KBM-7 (cell line): ENCODE measurements at regions not wholly inside any gene's neighbourhood (a gene's known extent, or its start where the extent isn't known, plus 50 kb on each side); places are given as distances from the start of the nearest gene placed in this dataset.
"Not testable (repeated sequence)": the region's sequence is repeated elsewhere in the genome, so short reads cannot be mapped to it uniquely, and the experiment has no call there.

Source experiments
- DNase-seq: peaks from one replicate; pipeline ENCODE4 v3.0.0-alpha.2; 2015
- in situ Hi-C: fragments of 300-500 bp; cut with MboI; formaldehyde crosslinking; loops from 2 replicates; pipeline ENCODE4 v1.14.3; 2020; ENCODE audit warnings: low sequenced_read_pairs, low pct_unique_long_range_greater_than_20kb, mixed read lengths

DNA sequence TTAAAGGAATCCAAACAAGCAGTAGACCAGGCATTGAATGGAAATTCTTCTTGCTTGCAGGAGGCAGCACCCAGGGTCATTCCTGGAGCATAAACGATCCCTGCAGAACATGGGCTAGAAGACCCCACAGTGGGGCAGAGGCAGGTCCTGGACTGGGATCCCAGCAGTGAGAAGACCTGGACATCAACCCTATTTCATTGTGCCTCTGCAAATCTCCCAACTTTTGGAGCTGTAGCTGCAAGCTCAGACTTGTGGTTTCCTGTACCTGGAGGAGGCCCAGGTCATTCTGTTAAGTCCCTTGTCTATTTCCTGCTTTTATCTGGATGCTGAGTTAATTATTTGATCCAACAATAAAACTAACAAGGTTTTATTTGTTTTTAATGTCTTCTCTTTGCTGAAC is 61.7 kb downstream of the CALM1 start:
- DNase-seq, result no peak
- in situ Hi-C loops, result no loop called here

DNA sequence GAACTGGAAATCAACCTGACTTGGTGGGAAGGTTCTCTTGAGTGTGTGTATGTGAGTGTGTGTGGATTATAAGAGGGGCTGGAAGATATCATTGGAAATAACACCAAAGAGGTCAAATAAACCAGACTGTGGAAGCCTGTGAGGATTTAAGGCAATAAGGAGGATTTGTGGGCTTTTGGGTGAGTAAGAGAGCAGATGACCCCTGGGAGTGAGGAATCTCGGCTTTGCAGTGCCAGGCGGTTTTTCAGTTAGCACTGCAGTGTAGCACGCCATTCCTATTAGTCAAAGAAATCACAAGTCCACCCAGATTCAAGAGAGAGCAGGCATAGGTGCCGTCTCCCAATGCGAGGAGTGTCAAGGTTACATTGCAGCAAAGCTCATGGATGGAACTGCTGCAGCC is 63.3 kb downstream of the CALM1 start:
- in situ Hi-C loops, result no loop called here
- no peak for DNase-seq

DNA sequence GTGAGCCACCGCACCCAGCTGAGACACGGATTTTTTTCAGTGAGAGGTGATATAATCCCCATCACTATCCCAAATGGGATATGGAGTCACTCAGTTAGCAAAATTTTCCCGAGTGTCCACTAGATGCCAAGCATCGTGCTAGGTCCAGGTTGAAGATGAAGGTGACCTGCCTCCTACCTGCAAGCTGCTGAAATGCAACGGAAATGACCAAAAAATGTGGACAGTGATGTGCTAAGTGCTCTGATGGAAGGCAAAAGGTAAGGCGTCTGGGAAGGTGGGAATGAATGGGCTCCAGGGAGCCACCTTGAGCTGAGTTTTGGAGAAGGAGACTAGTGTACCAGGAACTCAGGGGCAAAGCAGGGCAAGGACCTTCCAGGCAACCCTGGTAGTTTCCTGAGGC is 64.6 kb downstream of the CALM1 start:
- DNase-seq, result no peak
- in situ Hi-C loops, result no loop called here

GRCh38 chr14:90464481-90464880 is 67.7 kb downstream of the CALM1 start:
- no peak for DNase-seq
- in situ Hi-C loops, result no loop called here

DNA sequence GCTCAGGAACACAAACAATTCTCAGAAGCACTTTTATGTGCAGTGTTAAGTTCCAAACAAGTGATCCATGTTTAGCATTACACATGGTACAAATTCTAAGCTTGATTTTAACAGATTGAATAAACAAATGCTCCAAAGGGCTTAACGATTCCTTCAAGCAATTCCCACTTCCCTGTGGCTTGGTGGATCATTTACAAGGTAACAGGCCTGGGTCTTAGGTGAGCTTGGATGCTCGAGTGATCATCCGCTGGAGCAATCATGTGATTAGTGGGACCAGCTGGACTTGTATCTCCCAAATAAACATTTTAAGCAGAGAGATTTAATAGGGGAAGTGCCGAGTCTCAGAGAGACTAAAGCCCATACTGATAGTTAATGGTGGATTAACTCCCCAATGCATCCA is 70.7 kb downstream of the CALM1 start:
- no peak for DNase-seq
- in situ Hi-C loops, result no loop called here

DNA sequence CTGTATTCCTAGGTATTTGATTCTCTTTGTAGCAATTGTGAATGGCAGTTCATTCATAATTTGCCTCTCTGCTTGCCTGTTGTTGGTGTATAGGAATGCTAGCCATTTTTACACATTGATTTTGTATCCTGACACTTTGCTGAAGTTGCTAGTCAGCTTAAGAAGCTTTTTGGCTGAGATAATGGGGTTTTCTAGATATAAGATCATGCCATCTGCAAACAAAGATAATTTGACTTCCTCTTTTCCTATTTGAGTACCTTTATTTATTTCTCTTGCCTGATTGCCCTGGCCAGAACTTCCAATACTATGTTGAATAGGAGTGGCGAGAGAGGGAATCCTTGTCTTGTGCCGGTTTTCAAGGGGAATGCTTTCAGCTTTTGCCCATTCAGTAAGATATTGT is 72.6 kb downstream of the CALM1 start:
- in situ Hi-C loops, result not testable (repeated sequence)
- DNase-seq, result peak; percentile 25

- in situ Hi-C loops, result no loop called here
- DNase-seq, result no peak
These were observed 75.8 kb downstream of the CALM1 start for GRCh38 chr14:90472632-90473031.
